ENCODE measurements at regions not wholly inside any gene's neighbourhood (a gene's known extent, or its start where the extent isn't known, plus 50 kb on each side); places are given as distances from the start of the nearest gene placed in this dataset.
A peak's percentile ranks its signal among the peaks of the same experiment; 100 is the strongest.

- DNase-seq: no peak
Measured at GRCh38 chr14:71833476-71833875, 98.8 kb upstream of the RGS6 start.

GRCh38 chr14:71834284-71835204 lies 97.7 kb upstream of the RGS6 start:
- no peak for DNase-seq

- DNase-seq: no peak
Measured at GRCh38 chr14:71852181-71852580, 80.0 kb upstream of the RGS6 start.

- DNase-seq: peak; percentile 31
Measured at GRCh38 chr14:71855399-71856036, 76.7 kb upstream of the RGS6 start.

- DNase-seq: no peak
Measured at GRCh38 chr14:71856199-71856919, 75.9 kb upstream of the RGS6 start.

- no peak for DNase-seq
Measured at GRCh38 chr14:71863049-71863448, 69.2 kb upstream of the RGS6 start.

GRCh38 chr14:71863766-71864165 lies 68.5 kb upstream of the RGS6 start:
- no peak for DNase-seq
